ENCODE measurements at regions not wholly inside any gene's neighbourhood (a gene's known extent, or its start where the extent isn't known, plus 50 kb on each side); places are given as distances from the start of the nearest gene placed in this dataset.

GRCh38 chr5:130801963-130802362 is 363.1 kb downstream of the HINT1 start:
- H3K27me3 ChIP-seq (ENCODE audit: insufficient read depth, low read length): no peaks in the 10 kb centered on the region
- H3F3A ChIP-seq (ENCODE audit: insufficient read depth, low read length): no peaks in the 10 kb centered on the region
- H4K20me1 ChIP-seq (ENCODE audit: insufficient read depth, low read length): no peaks in the 10 kb centered on the region
- no peaks in the 10 kb centered on the region for H3K79me2 ChIP-seq (ENCODE audit: insufficient read depth, low read length)
- no peaks in the 10 kb centered on the region for H3K36me3 ChIP-seq (ENCODE audit: insufficient read depth, low read length)
- no peak for TF ChIP-seq EZH2 (IDR thresholded peaks at IDR 0.05; ENCODE audit: borderline replicate concordance, low read length)
- no peaks in the 10 kb centered on the region for H3K9me3 ChIP-seq (ENCODE audit: low read length)
- H3K9ac ChIP-seq (ENCODE audit: low read length): no peak overlapping the region
- H3K4me2 ChIP-seq (ENCODE audit: low read length): no peak overlapping the region
- H3K27ac ChIP-seq (ENCODE audit: low read depth, low read length, poor library complexity, severe bottlenecking): no peak overlapping the region
- H3K4me3 ChIP-seq (ENCODE audit: low read depth, low read length, poor library complexity, severe bottlenecking): no peak overlapping the region
- H2AFZ ChIP-seq (ENCODE audit: low read length): no peak overlapping the region; the same call in 1 of the 2 replicates
- H3K4me1 ChIP-seq (ENCODE audit: insufficient read depth, low read length, severe bottlenecking): no peaks in the 10 kb centered on the region
- H3K9me2 ChIP-seq (ENCODE audit: low read depth, low read length): no peaks in the 10 kb centered on the region

- no peak overlapping the region for H3K4me2 ChIP-seq (ENCODE audit: low read length)
- H3F3A ChIP-seq (ENCODE audit: insufficient read depth, low read length): no peaks in the 10 kb centered on the region
- TF ChIP-seq CTCF (IDR thresholded peaks at IDR 0.05; ENCODE audit: low read length) (no peak), EZH2 (IDR thresholded peaks at IDR 0.05; ENCODE audit: borderline replicate concordance, low read length) (no peak)
- H2AFZ ChIP-seq (ENCODE audit: low read length): no peak overlapping the region
- H3K9ac ChIP-seq (ENCODE audit: low read length): no peak overlapping the region
- H3K4me3 ChIP-seq (ENCODE audit: low read depth, low read length, poor library complexity, severe bottlenecking): no peak overlapping the region
- H4K20me1 ChIP-seq (ENCODE audit: insufficient read depth, low read length): no peaks in the 10 kb centered on the region
- H3K36me3 ChIP-seq (ENCODE audit: insufficient read depth, low read length): no peaks in the 10 kb centered on the region
- no peaks in the 10 kb centered on the region for H3K9me2 ChIP-seq (ENCODE audit: low read depth, low read length)
- no peaks in the 10 kb centered on the region for H3K27me3 ChIP-seq (ENCODE audit: insufficient read depth, low read length)
- H3K9me3 ChIP-seq (ENCODE audit: low read length): no peaks in the 10 kb centered on the region
- H3K79me2 ChIP-seq (ENCODE audit: insufficient read depth, low read length): no peaks in the 10 kb centered on the region
- H3K4me1 ChIP-seq (ENCODE audit: insufficient read depth, low read length, severe bottlenecking): no peaks in the 10 kb centered on the region
- H3K27ac ChIP-seq (ENCODE audit: low read depth, low read length, poor library complexity, severe bottlenecking): no peak overlapping the region
These were observed 366.0 kb downstream of the HINT1 start for GRCh38 chr5:130799015-130799414.

GRCh38 chr5:130797303-130797702 is 367.8 kb downstream of the HINT1 start:
- no peak overlapping the region for H3K4me3 ChIP-seq (ENCODE audit: low read depth, low read length, poor library complexity, severe bottlenecking)
- no peaks in the 10 kb centered on the region for H3K9me2 ChIP-seq (ENCODE audit: low read depth, low read length)
- no peak for TF ChIP-seq EZH2 (IDR thresholded peaks at IDR 0.05; ENCODE audit: borderline replicate concordance, low read length)
- H3K4me2 ChIP-seq (ENCODE audit: low read length): no peak overlapping the region
- H3K9me3 ChIP-seq (ENCODE audit: low read length): no peaks in the 10 kb centered on the region
- H3K27me3 ChIP-seq (ENCODE audit: insufficient read depth, low read length): no peaks in the 10 kb centered on the region
- H3K4me1 ChIP-seq (ENCODE audit: insufficient read depth, low read length, severe bottlenecking): no peaks in the 10 kb centered on the region
- no peak overlapping the region for H3K9ac ChIP-seq (ENCODE audit: low read length)
- no peaks in the 10 kb centered on the region for H3K79me2 ChIP-seq (ENCODE audit: insufficient read depth, low read length)
- no peak overlapping the region for H2AFZ ChIP-seq (ENCODE audit: low read length)
- H4K20me1 ChIP-seq (ENCODE audit: insufficient read depth, low read length): no peaks in the 10 kb centered on the region
- no peak overlapping the region for H3K27ac ChIP-seq (ENCODE audit: low read depth, low read length, poor library complexity, severe bottlenecking)
- H3K36me3 ChIP-seq (ENCODE audit: insufficient read depth, low read length): no peaks in the 10 kb centered on the region
- no peaks in the 10 kb centered on the region for H3F3A ChIP-seq (ENCODE audit: insufficient read depth, low read length)

- H3K27ac ChIP-seq (ENCODE audit: low read depth, low read length, poor library complexity, severe bottlenecking): no peak overlapping the region
- H3K79me2 ChIP-seq (ENCODE audit: insufficient read depth, low read length): no peaks in the 10 kb centered on the region
- H4K20me1 ChIP-seq (ENCODE audit: insufficient read depth, low read length): no peaks in the 10 kb centered on the region
- H3K9ac ChIP-seq (ENCODE audit: low read length): no peak overlapping the region
- no peak for TF ChIP-seq CTCF (IDR thresholded peaks at IDR 0.05; ENCODE audit: low read length)
- TF ChIP-seq EZH2 (IDR thresholded peaks at IDR 0.05; ENCODE audit: borderline replicate concordance, low read length): no peak
- H3K4me3 ChIP-seq (ENCODE audit: low read depth, low read length, poor library complexity, severe bottlenecking): no peak overlapping the region
- no peaks in the 10 kb centered on the region for H3K4me1 ChIP-seq (ENCODE audit: insufficient read depth, low read length, severe bottlenecking)
- no peak overlapping the region for H3K4me2 ChIP-seq (ENCODE audit: low read length)
- no peak overlapping the region for H2AFZ ChIP-seq (ENCODE audit: low read length)
- no peaks in the 10 kb centered on the region for H3K36me3 ChIP-seq (ENCODE audit: insufficient read depth, low read length)
- H3F3A ChIP-seq (ENCODE audit: insufficient read depth, low read length): no peaks in the 10 kb centered on the region
- no peaks in the 10 kb centered on the region for H3K9me3 ChIP-seq (ENCODE audit: low read length)
- no peaks in the 10 kb centered on the region for H3K9me2 ChIP-seq (ENCODE audit: low read depth, low read length)
- no peaks in the 10 kb centered on the region for H3K27me3 ChIP-seq (ENCODE audit: insufficient read depth, low read length)
These were observed 368.2 kb downstream of the HINT1 start for GRCh38 chr5:130796902-130797301.
